ENCODE measurements at regions not wholly inside any gene's neighbourhood (a gene's known extent, or its start where the extent isn't known, plus 50 kb on each side); places are given as distances from the start of the nearest gene placed in this dataset.

- Mint-ChIP-seq H3K27ac (ENCODE audit: unreplicated experiment) (no peak overlapping the region), H3K4me3 (ENCODE audit: low read depth, unreplicated experiment) (peak overlapping the region; percentile 39), H3K4me1 (ENCODE audit: low read depth, unreplicated experiment) (no peaks in the 10 kb centered on the region), H3K9me3 (ENCODE audit: low read depth, unreplicated experiment) (no peaks in the 10 kb centered on the region), H3K27me3 (ENCODE audit: unreplicated experiment) (peaks cover 27% of the 10 kb centered on the region), H3K36me3 (ENCODE audit: insufficient read depth, unreplicated experiment) (no peaks in the 10 kb centered on the region)
- no TSS peak for BruUV-seq (replicated peaks)
- TF ChIP-seq CTCF (IDR thresholded peaks at IDR 0.05; ENCODE audit: unreplicated experiment), result peak; percentile 97
- intact Hi-C loops (cut with micrococcal nuclease; ENCODE audit: unreplicated experiment), result loop anchor here (1.0 to 2.0 kb wide), 2 partner anchors 147 to 442 kb away; no protein-coding TSS in a partner anchor
- CTCF ChIA-PET, result interaction anchor here (0.7 to 1.8 kb wide), 7 partner anchors 10 to 441 kb away, joined by 3 to 10 read pairs (median 3); no protein-coding TSS in a partner anchor
- peak; percentile 78 for DNase-seq
These were observed 164.2 kb upstream of the C1orf21 start for GRCh38 chr1:184222652-184223052.

DNA sequence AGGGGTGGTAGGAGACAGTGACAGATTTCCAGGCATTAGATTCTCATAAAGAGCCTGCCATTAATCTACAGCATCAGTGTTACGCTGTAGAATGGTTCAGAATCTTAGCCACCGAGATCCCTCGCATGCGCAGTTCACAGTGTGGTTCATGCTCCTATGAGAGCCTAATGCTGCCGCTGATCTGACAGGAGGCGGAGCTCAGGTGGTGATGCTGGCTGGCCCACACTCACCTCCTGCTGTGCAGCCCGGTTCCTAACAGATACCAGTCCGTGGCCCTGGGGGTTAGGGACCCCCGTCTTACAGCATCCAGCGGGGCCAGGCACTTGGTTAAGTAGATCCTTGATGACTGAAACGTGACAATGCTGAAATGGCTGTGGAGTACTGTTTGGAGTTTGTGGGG, 163.6 kb upstream of the C1orf21 start:
- intact Hi-C loops (cut with micrococcal nuclease; ENCODE audit: unreplicated experiment), result loop anchor here (2.0 kb wide), 1 partner anchor 442 kb away; no protein-coding TSS in a partner anchor
- peaks cover 27% of the 10 kb centered on the region for H3K27me3 Mint-ChIP-seq (ENCODE audit: unreplicated experiment)
- peak; percentile 23 for DNase-seq
- CTCF ChIA-PET, result interaction anchor here (0.7 to 1.8 kb wide), 5 partner anchors 10 to 441 kb away, joined by 3 to 10 read pairs (median 7); no protein-coding TSS in a partner anchor
- H3K36me3 Mint-ChIP-seq (ENCODE audit: insufficient read depth, unreplicated experiment), result no peaks in the 10 kb centered on the region
- TF ChIP-seq CTCF (IDR thresholded peaks at IDR 0.05; ENCODE audit: unreplicated experiment), result no peak
- peak overlapping the region; percentile 39 for H3K4me3 Mint-ChIP-seq (ENCODE audit: low read depth, unreplicated experiment)
- no peaks in the 10 kb centered on the region for H3K9me3 Mint-ChIP-seq (ENCODE audit: low read depth, unreplicated experiment)
- H3K4me1 Mint-ChIP-seq (ENCODE audit: low read depth, unreplicated experiment), result no peaks in the 10 kb centered on the region
- H3K27ac Mint-ChIP-seq (ENCODE audit: unreplicated experiment), result no peak overlapping the region
- BruUV-seq (replicated peaks), result no TSS peak

GRCh38 chr1:184225283-184226099, 161.3 kb upstream of the C1orf21 start:
- H3K4me1 Mint-ChIP-seq (ENCODE audit: low read depth, unreplicated experiment), result no peaks in the 10 kb centered on the region
- CTCF ChIA-PET, result interaction anchor here (0.6 kb wide), 1 partner anchor 406 kb away, joined by 5 read pairs; no protein-coding TSS in a partner anchor
- no TSS peak for BruUV-seq (replicated peaks)
- H3K27me3 Mint-ChIP-seq (ENCODE audit: unreplicated experiment), result peaks cover 27% of the 10 kb centered on the region
- no peak overlapping the region for H3K4me3 Mint-ChIP-seq (ENCODE audit: low read depth, unreplicated experiment)
- no peak for TF ChIP-seq CTCF (IDR thresholded peaks at IDR 0.05; ENCODE audit: unreplicated experiment)
- H3K36me3 Mint-ChIP-seq (ENCODE audit: insufficient read depth, unreplicated experiment), result no peaks in the 10 kb centered on the region
- intact Hi-C loops (cut with micrococcal nuclease; ENCODE audit: unreplicated experiment), result no loop called here
- DNase-seq, result no peak
- no peaks in the 10 kb centered on the region for H3K9me3 Mint-ChIP-seq (ENCODE audit: low read depth, unreplicated experiment)
- no peak overlapping the region for H3K27ac Mint-ChIP-seq (ENCODE audit: unreplicated experiment)

DNA sequence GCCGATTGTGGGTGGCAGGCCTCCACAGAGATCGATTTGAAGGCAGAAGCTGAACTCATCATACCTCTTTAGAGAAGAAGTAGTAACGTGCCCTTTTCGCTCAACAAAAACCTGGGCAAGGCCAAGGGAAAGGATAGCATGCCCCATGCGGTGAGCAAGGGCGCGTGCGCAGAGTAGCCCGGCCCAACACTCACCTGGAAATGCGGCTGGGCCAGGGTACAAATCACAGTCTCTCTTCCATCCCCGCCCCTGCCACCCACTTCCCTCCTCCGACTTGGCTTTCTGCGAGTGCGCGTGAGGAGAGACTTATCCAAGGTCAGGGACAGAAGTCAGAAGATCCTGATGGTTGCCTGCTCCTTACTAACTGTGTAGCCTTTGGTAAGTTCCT, 160.7 kb upstream of the C1orf21 start:
- no peak for DNase-seq
- Mint-ChIP-seq H3K27ac (ENCODE audit: unreplicated experiment) (no peak overlapping the region), H3K4me3 (ENCODE audit: low read depth, unreplicated experiment) (no peak overlapping the region), H3K4me1 (ENCODE audit: low read depth, unreplicated experiment) (no peaks in the 10 kb centered on the region), H3K9me3 (ENCODE audit: low read depth, unreplicated experiment) (no peaks in the 10 kb centered on the region), H3K27me3 (ENCODE audit: unreplicated experiment) (peaks cover 27% of the 10 kb centered on the region), H3K36me3 (ENCODE audit: insufficient read depth, unreplicated experiment) (no peaks in the 10 kb centered on the region)
- no peak for TF ChIP-seq CTCF (IDR thresholded peaks at IDR 0.05; ENCODE audit: unreplicated experiment)
- intact Hi-C loops (cut with micrococcal nuclease; ENCODE audit: unreplicated experiment), result no loop called here
- CTCF ChIA-PET, result no interaction called here
- no TSS peak for BruUV-seq (replicated peaks)

All from Calu3 (cell line).